GM19467 (cell line): ENCODE measurements at regions not wholly inside any gene's neighbourhood (a gene's known extent, or its start where the extent isn't known, plus 50 kb on each side); places are given as distances from the start of the nearest gene placed in this dataset.

Experiments used
- ATAC-seq: cut with Tn5 transposase; IDR thresholded peaks from one replicate; pipeline ENCODE4 v1.9.1; 2021; ENCODE audit warnings: mild to moderate bottlenecking, moderate library complexity; ENCODE audit not compliant: unreplicated experiment

- no peak for ATAC-seq
Measured at GRCh38 chr12:34188974-34189373, 166.7 kb downstream of the ALG10 start.

GRCh38 chr12:34190054-34190453 lies 167.8 kb downstream of the ALG10 start:
- no peak for ATAC-seq

DNA sequence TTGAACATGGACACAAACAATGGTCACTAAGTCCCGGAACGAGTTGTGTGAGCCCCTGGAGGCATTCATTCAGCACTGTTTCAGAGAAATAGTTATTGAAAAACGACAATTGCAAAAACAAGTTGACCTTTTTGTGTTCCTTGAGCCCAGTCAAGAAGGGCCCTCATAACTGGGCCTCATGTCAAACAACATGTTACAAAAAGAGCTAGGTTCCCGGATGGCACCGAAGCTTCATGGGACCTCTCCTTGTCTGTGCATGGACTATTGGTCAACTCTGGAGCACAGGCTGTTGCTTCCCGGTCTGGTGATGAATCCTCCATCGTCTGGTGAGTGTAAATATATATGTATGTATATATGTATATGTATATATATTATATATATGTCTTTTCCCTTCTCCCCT lies 176.6 kb downstream of the ALG10 start:
- ATAC-seq: no peak

DNA sequence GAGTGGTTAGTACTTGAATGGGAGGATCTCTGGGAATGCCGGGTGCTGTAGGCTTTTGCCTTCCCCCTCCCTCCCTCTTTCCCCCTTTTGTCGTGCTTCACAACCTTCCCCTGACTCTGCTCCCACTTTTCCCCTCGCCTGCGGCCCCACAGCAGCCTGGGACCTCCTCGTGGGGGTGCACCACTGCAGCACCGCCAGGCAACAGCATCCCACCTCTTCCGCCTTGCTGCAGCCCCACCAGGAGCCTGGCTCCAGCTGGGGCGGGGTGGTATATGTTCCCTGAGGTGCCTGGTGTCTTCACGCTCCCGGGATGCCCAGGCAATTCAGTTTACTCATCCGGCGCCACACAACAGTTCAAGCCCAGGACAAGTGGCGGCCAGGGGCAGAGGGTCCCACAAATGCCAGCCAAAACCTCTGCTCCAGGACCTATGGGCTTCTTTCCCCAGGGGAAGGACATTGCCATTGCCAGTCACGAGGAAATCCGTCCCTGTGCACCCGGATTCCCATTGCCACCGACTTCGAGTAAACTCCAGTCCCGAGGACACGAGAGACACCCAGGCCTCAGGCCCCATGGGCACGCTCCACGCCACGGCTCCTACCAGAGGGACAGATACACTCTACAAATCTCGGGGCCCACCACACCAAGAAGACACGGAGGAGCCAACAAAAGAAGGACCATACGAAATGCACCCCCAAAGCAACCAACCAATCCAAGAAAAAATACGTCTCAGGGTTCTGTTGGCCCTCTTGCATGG lies 181.7 kb downstream of the ALG10 start:
- no peak for ATAC-seq

- ATAC-seq: no peak
Measured at GRCh38 chr12:34204830-34205285, 182.6 kb downstream of the ALG10 start.

GRCh38 chr12:34205401-34205800 lies 183.1 kb downstream of the ALG10 start:
- no peak for ATAC-seq

DNA sequence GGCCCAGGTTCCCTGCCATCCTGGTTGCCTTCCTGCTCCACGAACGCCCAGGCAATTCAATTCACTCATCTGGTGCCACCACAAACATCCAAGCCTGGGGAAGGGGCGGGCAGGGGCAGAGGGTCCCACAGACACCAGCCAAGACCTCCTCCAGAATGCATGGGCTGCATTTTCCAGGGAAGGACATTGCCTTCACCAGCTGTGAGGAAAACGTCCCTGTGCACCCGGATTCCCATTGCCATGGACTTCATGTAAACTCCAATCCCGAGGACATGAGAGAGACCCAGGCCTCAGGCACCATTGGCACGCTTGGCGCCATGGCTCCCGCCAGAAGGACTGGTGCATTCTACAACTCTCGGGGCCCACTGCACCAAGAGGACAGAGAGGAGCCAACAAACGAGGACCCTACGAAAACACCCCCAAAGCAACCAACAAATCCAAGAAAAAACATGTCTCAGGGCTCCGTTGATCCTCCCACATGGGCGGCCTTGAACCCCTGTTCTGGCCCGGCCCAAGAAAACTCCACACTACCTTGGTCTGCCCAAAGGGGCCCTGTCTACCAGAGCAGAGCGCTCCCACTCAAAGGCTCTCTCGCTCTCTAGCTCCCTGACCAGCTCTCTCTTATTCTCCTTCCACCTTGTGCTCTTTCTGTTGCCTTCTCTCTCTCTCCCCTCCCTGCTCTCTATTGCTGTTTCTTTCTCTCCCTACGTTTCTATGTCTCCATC lies 183.9 kb downstream of the ALG10 start:
- no peak for ATAC-seq

- ATAC-seq: no peak
Measured at GRCh38 chr12:34207858-34208257, 185.6 kb downstream of the ALG10 start.

DNA sequence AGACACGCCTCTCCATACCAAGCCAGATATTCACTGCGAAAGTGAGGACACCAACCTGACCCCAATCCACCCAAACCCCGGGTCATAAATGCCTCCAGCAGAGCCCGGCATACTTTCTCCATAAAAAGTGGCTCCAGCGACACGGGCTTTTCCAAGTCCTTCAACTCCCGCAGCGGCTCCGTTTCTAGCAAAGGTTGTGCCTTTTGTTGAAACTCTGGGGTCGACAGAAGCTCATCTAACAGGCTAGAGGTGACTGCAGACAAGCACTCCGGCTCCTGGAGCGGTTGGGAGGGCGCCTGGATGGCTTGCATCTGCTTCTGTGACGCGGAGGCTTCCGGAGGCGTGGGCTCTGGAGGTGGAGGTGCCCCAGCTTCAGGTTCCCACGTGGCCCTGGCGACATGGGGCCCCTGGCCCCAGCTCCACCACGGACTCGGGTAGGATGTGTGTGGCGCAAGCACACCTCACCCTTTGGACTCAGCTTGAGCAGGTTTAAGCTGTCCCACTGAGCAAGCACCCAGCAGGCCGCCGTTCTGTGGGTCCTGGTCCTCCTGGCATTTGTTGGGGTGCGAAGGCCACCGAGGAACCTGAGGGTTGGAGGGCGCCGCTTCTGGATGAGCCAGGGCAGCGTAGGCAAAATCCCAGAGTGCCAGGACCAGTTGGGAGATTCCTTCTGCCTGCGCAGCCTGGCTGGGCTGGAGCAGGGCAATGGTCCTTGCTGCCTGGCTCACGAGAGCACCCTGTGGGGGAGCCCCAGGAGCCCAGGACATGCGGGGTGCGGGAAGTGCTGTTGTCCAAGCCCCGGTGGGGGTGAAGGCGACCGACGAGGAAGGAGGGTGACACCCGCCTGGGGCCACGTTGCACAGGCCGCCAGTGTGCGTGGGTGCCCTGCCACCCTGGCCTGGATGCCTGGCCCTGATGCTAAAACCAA lies 186.3 kb downstream of the ALG10 start:
- no peak for ATAC-seq

DNA sequence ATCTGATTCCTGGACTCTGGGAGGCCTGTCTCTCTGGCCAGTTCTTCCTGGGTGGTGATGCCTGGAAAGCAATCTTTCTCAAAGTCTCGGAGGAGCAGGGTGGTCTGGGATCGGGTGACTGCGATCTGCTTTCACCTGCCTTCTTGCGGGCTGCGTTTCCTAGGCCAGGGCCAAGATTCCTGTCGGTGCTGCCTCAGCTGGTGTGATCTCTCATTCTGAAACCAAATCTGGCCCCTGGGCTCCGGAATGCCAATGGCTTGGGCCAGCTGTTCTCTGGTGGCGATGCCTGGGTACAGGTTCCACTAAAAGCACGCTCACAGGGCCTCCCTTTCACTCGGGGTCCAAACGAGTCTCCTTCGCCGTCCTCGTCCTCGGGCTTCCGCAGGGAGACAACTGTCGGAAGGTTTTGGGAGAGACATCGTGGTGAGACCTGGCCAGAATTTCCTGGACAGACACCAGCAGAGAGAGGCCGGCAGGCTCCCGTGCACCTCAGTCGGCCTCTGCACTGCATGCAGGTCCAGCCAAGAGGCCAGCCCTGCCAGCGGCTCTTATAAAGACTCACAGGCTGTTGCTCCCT lies 187.1 kb downstream of the ALG10 start:
- ATAC-seq: no peak

DNA sequence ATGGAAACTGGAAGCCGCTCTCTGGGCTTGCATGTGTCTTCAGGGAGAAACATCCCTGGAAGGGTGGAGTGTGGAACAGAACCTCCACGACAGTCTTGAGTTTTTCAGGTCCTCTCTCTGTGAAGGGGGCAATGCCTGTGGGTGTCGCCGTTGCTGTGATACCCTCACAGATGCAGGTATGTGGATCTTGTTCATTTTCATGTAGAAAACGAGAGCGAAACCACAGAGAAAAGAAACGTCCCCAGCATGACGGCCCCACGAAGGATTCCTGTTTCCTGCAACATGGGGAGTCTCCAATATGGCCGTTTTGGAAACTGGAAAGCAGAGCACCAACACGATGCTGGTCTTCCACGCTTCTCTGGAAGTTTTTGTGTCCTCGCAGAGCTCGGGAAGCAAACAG lies 187.9 kb downstream of the ALG10 start:
- no peak for ATAC-seq

GRCh38 chr12:34210689-34211530 lies 188.6 kb downstream of the ALG10 start:
- ATAC-seq: no peak

DNA sequence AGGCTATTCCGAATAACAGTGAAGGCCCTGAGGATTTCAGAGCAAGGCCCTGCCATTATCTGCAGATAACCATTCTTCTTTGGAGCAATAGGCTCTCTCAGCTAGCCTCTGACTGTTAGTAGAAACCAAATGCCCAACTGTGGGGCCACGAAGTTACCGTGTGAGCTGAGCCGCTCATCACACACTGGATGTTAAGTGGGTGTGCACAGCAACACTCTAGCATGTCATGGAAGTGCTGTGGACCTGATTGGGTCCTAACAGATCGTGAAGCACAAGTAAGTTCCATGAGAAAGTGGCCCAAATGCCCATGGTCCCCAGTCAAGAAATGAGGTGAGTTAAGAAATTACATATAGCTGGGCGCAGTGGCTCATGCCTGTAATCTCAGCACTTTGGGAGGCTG lies 190.4 kb downstream of the ALG10 start:
- ATAC-seq: no peak

DNA sequence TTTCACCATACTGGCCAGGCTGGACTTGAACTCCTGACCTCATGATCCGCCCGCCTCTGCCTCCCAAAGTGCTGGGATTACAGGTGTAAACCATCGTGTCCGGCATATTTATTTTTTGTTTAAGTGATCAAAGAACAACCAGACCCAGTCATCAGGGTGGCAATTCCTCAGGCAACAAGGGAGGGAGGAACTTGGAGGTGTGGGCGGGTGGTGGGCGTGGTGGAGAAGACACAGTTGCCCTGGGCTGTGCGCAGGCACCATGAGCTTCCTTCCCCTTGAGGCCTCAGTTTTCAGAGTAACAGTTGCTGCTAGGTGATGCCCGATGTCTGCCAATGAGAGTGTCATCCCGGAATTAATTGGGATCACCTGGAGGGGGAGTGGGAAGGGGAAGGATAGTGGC lies 191.7 kb downstream of the ALG10 start:
- ATAC-seq: no peak

DNA sequence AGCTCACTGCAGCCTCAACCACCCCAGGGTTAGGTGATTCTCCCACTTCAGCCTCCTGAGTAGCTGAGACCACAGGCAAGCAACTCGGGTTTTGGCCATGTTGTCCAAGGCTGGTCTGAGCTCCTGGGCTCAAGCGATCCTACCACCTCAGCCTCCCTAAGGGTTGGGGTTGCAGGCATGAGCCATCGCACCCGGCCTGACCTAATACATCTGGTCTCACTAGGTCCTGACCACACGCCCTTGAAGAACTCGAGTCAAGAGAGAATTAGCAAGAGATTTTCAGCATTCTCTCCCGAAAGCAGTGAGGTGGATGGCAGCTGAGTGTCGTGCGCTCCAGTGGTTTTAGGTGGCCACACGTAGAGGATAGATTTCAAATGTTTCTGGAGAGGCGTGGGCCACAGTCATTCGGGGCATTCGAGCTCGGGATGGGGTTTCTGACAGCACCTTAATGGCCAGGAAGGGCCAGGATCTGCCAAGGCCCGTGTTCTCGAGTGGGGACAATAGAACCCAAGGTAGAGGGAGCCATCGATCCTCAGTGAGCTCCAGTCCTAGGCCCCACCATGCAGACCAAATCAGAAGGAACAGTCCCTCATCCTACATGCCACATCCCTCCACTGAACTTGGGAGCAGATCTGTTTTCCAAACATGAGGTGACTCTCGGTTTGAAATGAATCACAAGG lies 193.1 kb downstream of the ALG10 start:
- no peak for ATAC-seq

GRCh38 chr12:34215893-34216285 lies 193.6 kb downstream of the ALG10 start:
- no peak for ATAC-seq

GRCh38 chr12:34217660-34218059 lies 195.4 kb downstream of the ALG10 start:
- ATAC-seq: no peak

DNA sequence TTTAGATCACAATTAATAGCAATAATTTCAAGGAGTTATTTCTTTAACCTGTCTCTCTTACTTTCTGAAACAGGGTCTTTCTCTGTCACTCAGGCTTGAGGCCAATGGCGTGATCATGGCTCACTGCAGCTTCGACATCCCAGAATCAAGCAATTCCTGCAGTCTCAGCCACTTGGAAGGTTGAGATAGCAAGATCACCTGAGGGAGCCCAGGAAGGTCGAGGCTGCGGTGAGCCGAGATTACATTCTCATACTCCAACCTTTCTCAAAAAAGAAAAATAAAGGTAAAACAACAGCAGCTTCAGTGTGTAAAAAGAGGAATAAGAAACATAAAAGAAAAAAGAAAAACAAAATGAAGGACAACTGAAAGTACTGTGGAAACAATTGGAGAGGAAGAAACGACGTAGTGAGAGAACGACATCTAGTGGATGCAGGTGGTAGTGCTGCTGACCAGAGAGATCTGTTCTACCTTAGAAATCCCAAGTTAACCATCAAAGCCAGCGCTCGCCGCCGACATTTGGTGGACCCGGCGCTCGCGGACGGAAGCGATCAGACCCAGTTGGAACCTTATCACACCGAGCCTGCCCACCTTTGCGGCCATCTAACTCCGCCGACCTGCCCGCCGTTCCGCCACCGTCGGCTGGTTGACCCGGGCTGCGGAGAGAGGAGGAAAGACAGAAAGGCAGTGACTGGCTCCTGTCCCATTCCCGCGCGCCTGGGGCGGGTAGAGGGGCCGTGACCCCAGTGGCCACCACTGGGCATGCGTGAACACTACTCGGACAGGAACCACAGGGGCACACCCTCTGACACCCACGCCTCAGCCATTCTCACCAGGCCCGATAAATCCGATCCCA lies 196.1 kb downstream of the ALG10 start:
- ATAC-seq: peak; percentile 82
